NCI-H526 (cell line): ENCODE measurements at regions not wholly inside any gene's neighbourhood (a gene's known extent, or its start where the extent isn't known, plus 50 kb on each side); places are given as distances from the start of the nearest gene placed in this dataset.

ENCODE experiments used
- DNase-seq, 2 experiments: peaks; one replicate each; lab custom pipeline; 2025; lab: John Stamatoyannopoulos, UW

- DNase-seq: no peak
Measured at GRCh38 chr22:48104766-48105165, 1342.3 kb downstream of the TBC1D22A start.

- no peak for DNase-seq
Measured at GRCh38 chr22:48104102-48104738, 1341.8 kb downstream of the TBC1D22A start.

- DNase-seq: no peak
Measured at GRCh38 chr22:48103126-48103875, 1340.9 kb downstream of the TBC1D22A start.

GRCh38 chr22:48102581-48102980 lies 1340.1 kb downstream of the TBC1D22A start:
- DNase-seq: no peak

- no peak for DNase-seq
Measured at GRCh38 chr22:48101704-48102103, 1339.3 kb downstream of the TBC1D22A start.

- no peak for DNase-seq
Measured at GRCh38 chr22:48100685-48101417, 1338.4 kb downstream of the TBC1D22A start.

- no peak for DNase-seq
Measured at GRCh38 chr22:48099671-48100070, 1337.2 kb downstream of the TBC1D22A start.

- no peak for DNase-seq
Measured at GRCh38 chr22:48099251-48099650, 1336.8 kb downstream of the TBC1D22A start.

- no peak for DNase-seq
Measured at GRCh38 chr22:48098921-48099245, 1336.4 kb downstream of the TBC1D22A start.

- DNase-seq: no peak
Measured at GRCh38 chr22:48098243-48098920, 1335.9 kb downstream of the TBC1D22A start.

- DNase-seq: no peak
Measured at GRCh38 chr22:48097723-48098122, 1335.3 kb downstream of the TBC1D22A start.

- DNase-seq: no peak
Measured at GRCh38 chr22:48096851-48097665, 1334.6 kb downstream of the TBC1D22A start.

GRCh38 chr22:48096411-48096810 lies 1334.0 kb downstream of the TBC1D22A start:
- DNase-seq: no peak

GRCh38 chr22:48093981-48094380 lies 1331.5 kb downstream of the TBC1D22A start:
- no peak for DNase-seq

GRCh38 chr22:48092866-48093265 lies 1330.4 kb downstream of the TBC1D22A start:
- no peak for DNase-seq

GRCh38 chr22:48091656-48092223 lies 1329.3 kb downstream of the TBC1D22A start:
- DNase-seq: no peak

- no peak for DNase-seq
Measured at GRCh38 chr22:48091060-48091650, 1328.7 kb downstream of the TBC1D22A start.

- DNase-seq: no peak
Measured at GRCh38 chr22:48090332-48090672, 1327.9 kb downstream of the TBC1D22A start.

GRCh38 chr22:48089601-48090331 lies 1327.3 kb downstream of the TBC1D22A start:
- DNase-seq: no peak

- DNase-seq: no peak
Measured at GRCh38 chr22:48088926-48089536, 1326.6 kb downstream of the TBC1D22A start.
